Right ventricle myocardium inferior (tissue), 1 donor: ENCODE measurements at regions not wholly inside any gene's neighbourhood (a gene's known extent, or its start where the extent isn't known, plus 50 kb on each side); places are given as distances from the start of the nearest gene placed in this dataset.

Source experiments
- ATAC-seq: fragments of 200-7000 bp; cut with Tn5 transposase; one replicate; pipeline ENCODE4 v1.9.1; 2020; ENCODE audit warnings: mild to moderate bottlenecking, moderate library complexity
- DNase-seq: peaks from one replicate; pipeline ENCODE4 v3.0.0; 2021; ENCODE audit errors: missing footprints
- intact Hi-C: fragments of 100-400 bp; cut with DNase I; formaldehyde crosslinking; loops from one replicate; pipeline ENCODE4 v1.11.0; 2022
- donor health status: DM: no; HTN: yes; CAD: no; lungs with severe emphysema.

- no peak for ATAC-seq
- intact Hi-C loops: no loop called here
- DNase-seq: no peak
Measured at GRCh38 chr20:8935878-8936277, 133.0 kb upstream of the PLCB4 start.

GRCh38 chr20:8938532-8938931 lies 130.4 kb upstream of the PLCB4 start:
- ATAC-seq (no peak), DNase-seq (no peak)
- intact Hi-C loops: no loop called here

DNA sequence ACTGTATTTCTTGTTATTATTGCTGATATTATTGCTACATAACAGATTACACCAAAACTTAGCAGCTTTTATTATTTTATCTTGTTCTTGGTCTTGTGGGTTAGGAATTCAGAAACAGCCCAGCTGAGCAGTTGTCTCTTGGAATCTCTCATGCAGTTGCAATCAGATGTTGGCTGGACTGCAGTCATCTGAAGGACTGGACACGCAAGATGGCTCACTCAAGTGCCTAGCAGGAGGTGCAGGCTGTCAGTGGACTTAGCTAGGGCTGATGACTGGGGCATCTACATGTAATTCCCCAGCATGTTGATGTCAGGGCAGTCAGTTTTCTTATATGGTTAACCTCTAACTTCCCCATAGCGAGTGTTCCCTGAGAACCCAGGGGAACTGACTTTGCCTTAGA lies 128.6 kb upstream of the PLCB4 start:
- intact Hi-C loops: no loop called here

GRCh38 chr20:8943631-8944030 lies 125.3 kb upstream of the PLCB4 start:
- intact Hi-C loops: no loop called here
- ATAC-seq: no peak
- no peak for DNase-seq

More for the DNA sequence above, 128.6 kb upstream of the PLCB4 start:
- DNase-seq (no peak), ATAC-seq (no peak)

DNA sequence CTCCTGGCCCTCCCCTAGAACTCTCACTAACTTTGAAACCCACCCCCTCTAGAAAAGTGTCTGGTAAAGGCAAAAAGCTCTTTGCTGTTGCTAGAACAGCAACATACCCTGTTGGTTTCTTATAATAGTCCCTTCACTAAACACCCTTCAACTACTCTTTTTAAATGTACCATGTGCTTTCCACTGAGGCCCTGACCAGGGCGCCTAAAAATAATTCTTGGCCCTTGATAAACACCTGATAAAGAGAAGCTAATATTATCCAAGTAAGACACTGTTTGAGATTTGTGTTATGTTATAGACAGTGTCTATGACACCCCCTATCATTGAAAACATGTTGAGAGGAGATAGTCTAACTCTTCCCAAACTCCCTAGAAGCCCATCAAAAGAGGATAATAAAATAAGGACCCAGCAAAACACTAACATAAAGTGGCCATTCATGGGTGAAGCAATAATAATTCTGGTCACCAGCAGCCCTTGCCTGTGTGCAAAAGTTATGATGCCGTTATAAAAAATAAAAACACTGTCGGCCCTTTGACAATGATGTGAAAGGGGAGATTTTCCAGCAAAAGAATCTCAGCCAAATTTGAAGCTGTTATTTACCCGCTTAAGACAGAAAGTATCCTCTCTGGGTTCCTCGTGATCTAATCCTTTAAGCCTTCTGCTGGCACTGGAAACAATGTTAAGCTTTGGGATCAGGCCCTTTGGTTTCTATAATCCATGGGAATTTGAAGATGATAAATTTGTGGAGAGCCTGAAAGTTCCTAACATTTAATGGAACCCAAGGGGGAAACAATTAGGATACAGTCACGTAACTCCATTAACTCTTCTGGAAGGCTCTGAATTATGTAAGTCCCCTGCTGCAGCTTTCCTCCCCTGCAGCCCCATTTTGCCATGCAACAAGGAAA lies 122.6 kb upstream of the PLCB4 start:
- intact Hi-C loops: no loop called here
- no peak for DNase-seq
- peak; percentile 72 for ATAC-seq

DNA sequence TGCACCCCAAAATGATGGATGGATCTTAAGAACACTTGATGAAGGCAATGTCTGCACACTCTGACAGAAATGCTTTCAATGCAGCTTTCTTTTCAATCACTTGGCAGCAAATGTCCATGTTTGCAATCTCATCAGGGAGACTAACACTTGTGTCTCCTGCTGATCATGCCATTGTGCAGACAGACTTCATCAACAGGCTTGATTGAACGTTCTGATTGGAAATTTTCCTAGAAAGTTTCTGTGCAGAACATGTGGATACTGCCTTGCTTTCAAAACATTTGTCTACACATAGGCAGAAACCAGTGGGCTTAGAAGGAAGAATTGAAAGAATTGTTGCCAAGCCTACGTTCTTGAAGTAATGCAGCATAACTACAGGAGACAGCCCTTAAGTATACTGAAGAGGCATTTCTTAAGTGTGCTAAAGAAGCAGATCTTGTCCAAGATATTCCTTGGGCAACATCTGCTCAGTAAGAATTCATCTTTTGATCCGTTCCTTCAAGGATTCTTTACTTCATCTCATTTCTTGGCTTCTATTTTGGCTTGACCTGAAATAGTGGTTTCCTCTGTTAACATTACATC lies 120.4 kb upstream of the PLCB4 start:
- ATAC-seq (no peak), DNase-seq (no peak)
- intact Hi-C loops: no loop called here

DNA sequence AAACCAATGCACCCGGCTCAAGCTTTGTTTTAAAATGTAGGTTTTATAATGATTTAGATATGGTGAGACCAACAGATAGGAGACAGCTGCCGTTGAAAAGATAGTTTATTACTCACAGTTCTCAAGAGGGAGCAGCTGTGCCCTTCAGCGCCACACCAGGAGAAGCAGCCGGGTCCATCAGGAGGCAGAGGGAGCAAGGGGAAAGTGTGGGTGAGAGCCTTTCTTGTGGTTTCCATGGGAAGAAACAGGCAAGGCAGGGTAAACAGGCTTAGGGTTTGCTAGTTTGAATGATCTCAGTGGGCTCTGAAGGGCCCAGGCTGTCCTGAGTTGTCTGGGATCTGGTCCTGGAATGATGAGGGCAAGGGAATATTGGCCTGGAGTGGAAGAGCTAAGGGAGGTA lies 117.7 kb upstream of the PLCB4 start:
- intact Hi-C loops: no loop called here
- no peak for ATAC-seq
- no peak for DNase-seq

DNA sequence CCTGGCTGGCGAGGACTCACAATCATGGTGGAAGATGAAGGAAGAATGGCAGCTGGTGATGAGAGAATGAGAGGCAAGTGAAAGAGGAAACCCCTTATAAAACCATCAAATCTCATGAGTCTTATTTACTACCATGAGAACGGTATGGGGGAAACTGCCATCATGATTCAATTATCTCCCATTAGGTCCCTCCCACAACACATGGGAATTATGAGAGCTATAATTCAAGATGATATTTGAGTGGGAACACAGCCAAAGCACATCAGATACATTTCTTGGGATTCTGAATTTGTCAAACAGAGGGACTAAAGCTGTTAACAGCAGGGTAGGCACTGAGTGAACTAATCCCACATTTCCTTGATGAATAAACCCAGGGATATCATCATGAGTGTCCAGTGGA lies 116.2 kb upstream of the PLCB4 start:
- DNase-seq: no peak
- no peak for ATAC-seq
- intact Hi-C loops: no loop called here

- DNase-seq: no peak
- ATAC-seq: no peak
- intact Hi-C loops: no loop called here
Measured at GRCh38 chr20:8953300-8953699, 115.6 kb upstream of the PLCB4 start.

- ATAC-seq (no peak), DNase-seq (no peak)
- intact Hi-C loops: no loop called here
Measured at GRCh38 chr20:8960241-8960640, 108.6 kb upstream of the PLCB4 start.

GRCh38 chr20:8963330-8963729 lies 105.6 kb upstream of the PLCB4 start:
- intact Hi-C loops: no loop called here
- no peak for DNase-seq
- ATAC-seq: no peak

- DNase-seq (no peak), ATAC-seq (peak; percentile 23)
- intact Hi-C loops: no loop called here
Measured at GRCh38 chr20:8964959-8965562, 103.8 kb upstream of the PLCB4 start.

DNA sequence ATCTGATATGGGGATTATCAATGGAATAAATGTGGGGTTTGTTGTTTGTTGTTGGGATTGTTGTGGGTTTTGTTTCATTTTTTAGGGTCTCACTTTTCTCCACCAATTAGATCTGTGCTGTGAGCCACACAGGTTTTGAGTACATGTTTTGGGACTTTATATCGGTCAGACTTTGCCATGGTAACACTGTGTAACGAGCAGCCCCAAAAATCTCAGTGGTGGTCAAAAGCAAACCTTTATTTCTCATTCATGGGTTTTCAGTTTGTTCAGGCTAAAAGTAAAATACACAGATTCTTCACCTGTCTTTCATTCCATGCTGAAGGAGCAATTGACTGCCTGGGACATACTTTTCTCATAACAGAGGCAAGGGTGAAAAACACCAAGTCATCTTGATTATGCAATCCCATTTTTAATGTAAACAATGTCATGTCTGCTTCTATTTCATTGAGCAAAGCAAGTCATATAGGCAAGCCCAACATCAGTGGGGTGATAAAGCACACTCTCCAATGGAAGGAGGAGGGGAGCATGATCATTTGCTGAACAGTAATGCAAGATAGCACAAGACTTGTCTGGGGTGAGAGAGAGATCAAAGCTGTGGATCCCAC lies 101.1 kb upstream of the PLCB4 start:
- ATAC-seq: no peak
- intact Hi-C loops: no loop called here
- DNase-seq: no peak

GRCh38 chr20:8969146-8969583 lies 99.7 kb upstream of the PLCB4 start:
- DNase-seq: no peak
- intact Hi-C loops: no loop called here
- no peak for ATAC-seq

- DNase-seq (no peak), ATAC-seq (no peak)
- intact Hi-C loops: loop anchor here (10.0 kb wide), 2 partner anchors 117 to 373 kb away; no protein-coding TSS in a partner anchor
Measured at GRCh38 chr20:8971669-8972316, 97.1 kb upstream of the PLCB4 start.

DNA sequence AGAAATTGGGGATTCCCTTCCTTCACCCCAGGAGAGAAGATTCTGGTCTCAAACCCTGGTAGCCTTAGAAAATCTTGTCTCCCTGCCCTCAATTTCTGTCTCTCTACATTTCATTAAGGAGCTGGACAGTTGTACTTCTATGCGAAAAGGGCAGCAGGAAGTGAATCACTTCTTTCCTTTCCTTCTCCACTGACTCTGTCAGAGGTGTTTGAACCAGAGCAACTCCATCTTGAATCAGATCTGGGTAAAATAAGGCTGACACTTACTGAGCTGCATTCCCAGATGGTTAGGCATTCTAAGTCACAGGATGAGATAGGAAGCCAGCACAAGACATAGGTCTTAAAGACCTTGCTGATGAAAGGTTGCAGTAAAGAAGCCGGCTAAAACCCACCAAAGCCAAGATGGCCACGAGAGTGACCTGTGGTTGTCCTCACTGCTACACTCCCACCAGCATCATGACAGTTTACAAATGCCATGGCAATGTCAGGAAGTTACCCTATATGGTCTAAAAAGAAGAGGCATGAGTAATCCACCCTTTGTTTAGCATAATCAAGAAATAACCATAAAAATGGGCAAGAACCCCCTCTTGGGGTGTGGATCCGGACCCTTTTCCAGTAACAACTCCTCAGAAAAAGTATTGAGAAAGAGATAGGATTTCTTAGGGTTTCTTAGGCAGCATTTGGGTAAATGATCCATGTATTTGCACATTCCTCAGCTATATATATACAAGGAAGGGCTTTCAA lies 95.8 kb upstream of the PLCB4 start:
- intact Hi-C loops: loop anchor here (10.0 kb wide), 2 partner anchors 118 to 372 kb away; no protein-coding TSS in a partner anchor
- DNase-seq (no peak), ATAC-seq (no peak)

DNA sequence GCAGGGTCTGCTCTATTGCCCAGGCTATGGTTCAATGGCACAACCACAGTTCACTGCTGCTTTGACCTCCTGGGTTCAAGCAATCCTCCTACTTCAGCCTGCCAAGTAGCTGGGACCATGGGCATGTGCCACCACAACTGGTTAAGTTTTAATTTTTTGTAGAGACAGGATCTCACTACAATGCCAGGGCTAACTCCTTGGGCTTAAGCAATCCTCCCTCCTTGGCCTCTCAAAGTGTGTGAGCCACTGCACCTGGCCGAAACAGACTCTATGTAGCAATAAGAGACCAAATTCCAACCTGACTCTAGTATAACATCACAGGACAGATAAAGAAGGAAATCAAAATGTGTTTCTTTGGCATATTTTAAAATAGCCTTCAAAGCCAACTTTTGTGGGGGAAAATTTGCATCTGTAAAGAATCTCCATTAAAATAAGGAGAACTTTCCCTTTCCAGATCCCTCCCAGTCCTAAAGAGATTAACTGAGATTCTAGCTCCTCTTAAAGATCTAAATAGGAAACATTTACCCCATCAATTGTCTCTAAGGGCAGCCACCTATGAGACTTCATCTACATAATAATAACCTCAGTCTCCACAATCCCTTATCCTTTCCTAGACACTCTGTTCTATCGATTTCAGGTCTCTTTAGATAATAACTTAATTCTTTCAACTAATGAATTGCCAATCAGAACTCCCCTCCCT lies 94.7 kb upstream of the PLCB4 start:
- no peak for DNase-seq
- intact Hi-C loops: loop anchor here (10.0 kb wide), 2 partner anchors 119 to 371 kb away; no protein-coding TSS in a partner anchor
- no peak for ATAC-seq

- ATAC-seq (peak; percentile 63), DNase-seq (no peak)
- intact Hi-C loops: no loop called here
Measured at GRCh38 chr20:8981482-8981881, 87.4 kb upstream of the PLCB4 start.
